Fibroblast of mammary gland (primary cell): ENCODE measurements at regions not wholly inside any gene's neighbourhood (a gene's known extent, or its start where the extent isn't known, plus 50 kb on each side); places are given as distances from the start of the nearest gene placed in this dataset.

Source experiments
- DNase-seq: peaks from one replicate; pipeline ENCODE4 v3.0.0-alpha.2; 2010; ENCODE audit warnings: low read depth
- H3K4me3 ChIP-seq: 2 replicates; pipeline ENCODE4 v1.5.1; 2011; ENCODE audit warnings: low read depth, mild to moderate bottlenecking, low read length, moderate library complexity; ENCODE audit not compliant: control insufficient read depth
- CTCF ChIP-seq: conservative IDR thresholded peaks from 2 replicates; pipeline ENCODE4 v1.5.1; 2011; ENCODE audit warnings: low read depth, low read length, inconsistent platforms; ENCODE audit not compliant: control insufficient read depth, insufficient read depth

- H3K4me3 ChIP-seq, result no peak overlapping the region
These were observed 315.3 kb upstream of the PMFBP1 start for GRCh38 chr16:72487283-72487682.

GRCh38 chr16:72482695-72483094, 310.7 kb upstream of the PMFBP1 start:
- no peak overlapping the region for H3K4me3 ChIP-seq
- DNase-seq, result no peak
- TF ChIP-seq CTCF, result no peak

More at GRCh38 chr16:72487283-72487682, 315.3 kb upstream of the PMFBP1 start:
- no peak for DNase-seq
- no peak for TF ChIP-seq CTCF

- H3K4me3 ChIP-seq, result no peak overlapping the region
- DNase-seq, result peak; percentile 5
- TF ChIP-seq CTCF, result no peak
These were observed 309.5 kb upstream of the PMFBP1 start for GRCh38 chr16:72481419-72481818.

GRCh38 chr16:72480911-72481310, 309.0 kb upstream of the PMFBP1 start:
- TF ChIP-seq CTCF, result no peak
- peak; percentile 21 for DNase-seq
- H3K4me3 ChIP-seq, result no peak overlapping the region

GRCh38 chr16:72475688-72476087, 303.7 kb upstream of the PMFBP1 start:
- H3K4me3 ChIP-seq, result no peak overlapping the region
- no peak for TF ChIP-seq CTCF
- no peak for DNase-seq

GRCh38 chr16:72474501-72475123, 302.7 kb upstream of the PMFBP1 start:
- peak; percentile 68 for DNase-seq
- TF ChIP-seq CTCF, result no peak
- no peak overlapping the region for H3K4me3 ChIP-seq

GRCh38 chr16:72473631-72474030, 301.7 kb upstream of the PMFBP1 start:
- TF ChIP-seq CTCF, result no peak
- H3K4me3 ChIP-seq, result no peak overlapping the region
- no peak for DNase-seq
